HCT116 (cell line): ENCODE measurements at regions not wholly inside any gene's neighbourhood (a gene's known extent, or its start where the extent isn't known, plus 50 kb on each side); places are given as distances from the start of the nearest gene placed in this dataset.

ENCODE experiments used
- TF ChIP-seq, protein P1 (sequence below): IDR thresholded peaks from 2 replicates; pipeline ENCODE4 v1.6.1; 2011; ENCODE audit warnings: mild to moderate bottlenecking, low read length, moderate library complexity; ENCODE audit not compliant: insufficient replicate concordance; ENCODE audit errors: extremely low read depth
- TF ChIP-seq, protein P2 (sequence below): IDR thresholded peaks from 2 replicates; pipeline ENCODE4 v1.6.1; 2012

DNA sequence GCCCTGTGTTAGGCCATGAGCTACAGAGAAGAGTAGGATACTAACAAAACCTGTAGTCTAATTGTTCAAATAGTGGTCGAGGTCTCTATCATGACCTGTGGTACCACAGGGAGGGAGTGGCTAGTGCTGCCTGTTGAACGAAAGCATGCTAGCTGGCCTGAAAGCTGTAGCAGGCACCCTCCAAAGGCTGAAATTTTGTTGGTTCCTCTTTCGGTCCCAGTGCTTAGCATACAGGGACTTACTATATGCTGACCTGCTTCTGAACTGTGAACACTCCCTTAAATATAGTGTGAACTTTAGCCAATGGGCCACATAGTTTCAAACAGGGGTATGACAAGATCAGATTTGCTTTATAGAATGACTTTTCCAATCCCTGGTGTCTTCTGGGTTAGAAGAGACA lies 113.4 kb downstream of the PJA1 start:
- TF ChIP-seq, protein P1, sequence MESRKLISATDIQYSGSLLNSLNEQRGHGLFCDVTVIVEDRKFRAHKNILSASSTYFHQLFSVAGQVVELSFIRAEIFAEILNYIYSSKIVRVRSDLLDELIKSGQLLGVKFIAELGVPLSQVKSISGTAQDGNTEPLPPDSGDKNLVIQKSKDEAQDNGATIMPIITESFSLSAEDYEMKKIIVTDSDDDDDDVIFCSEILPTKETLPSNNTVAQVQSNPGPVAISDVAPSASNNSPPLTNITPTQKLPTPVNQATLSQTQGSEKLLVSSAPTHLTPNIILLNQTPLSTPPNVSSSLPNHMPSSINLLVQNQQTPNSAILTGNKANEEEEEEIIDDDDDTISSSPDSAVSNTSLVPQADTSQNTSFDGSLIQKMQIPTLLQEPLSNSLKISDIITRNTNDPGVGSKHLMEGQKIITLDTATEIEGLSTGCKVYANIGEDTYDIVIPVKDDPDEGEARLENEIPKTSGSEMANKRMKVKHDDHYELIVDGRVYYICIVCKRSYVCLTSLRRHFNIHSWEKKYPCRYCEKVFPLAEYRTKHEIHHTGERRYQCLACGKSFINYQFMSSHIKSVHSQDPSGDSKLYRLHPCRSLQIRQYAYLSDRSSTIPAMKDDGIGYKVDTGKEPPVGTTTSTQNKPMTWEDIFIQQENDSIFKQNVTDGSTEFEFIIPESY = no peak
- TF ChIP-seq, protein P2, sequence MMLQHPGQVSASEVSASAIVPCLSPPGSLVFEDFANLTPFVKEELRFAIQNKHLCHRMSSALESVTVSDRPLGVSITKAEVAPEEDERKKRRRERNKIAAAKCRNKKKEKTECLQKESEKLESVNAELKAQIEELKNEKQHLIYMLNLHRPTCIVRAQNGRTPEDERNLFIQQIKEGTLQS = no peak
